ENCODE measurements at regions not wholly inside any gene's neighbourhood (a gene's known extent, or its start where the extent isn't known, plus 50 kb on each side); places are given as distances from the start of the nearest gene placed in this dataset.
"Not testable (repeated sequence)": the region's sequence is repeated elsewhere in the genome, so short reads cannot be mapped to it uniquely, and the experiment has no call there.

DNA sequence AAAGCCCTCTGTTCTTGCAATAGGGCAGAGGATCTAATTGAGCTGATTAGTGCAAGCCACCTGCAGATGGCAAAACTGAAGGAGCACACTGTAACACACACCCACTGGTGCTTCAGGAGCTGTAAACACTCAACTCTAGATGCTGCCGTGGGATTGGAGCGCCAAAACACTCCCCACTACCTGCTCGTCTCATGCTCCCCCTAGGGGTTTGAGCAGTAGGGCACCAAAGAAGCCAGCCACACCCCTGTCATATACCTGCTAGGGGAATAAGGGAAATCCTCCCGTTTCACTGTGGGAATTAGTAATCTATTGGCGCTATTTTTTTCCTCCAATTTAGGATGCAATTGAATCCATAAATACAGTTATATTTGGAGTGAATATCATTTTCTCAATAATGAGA is 360.2 kb downstream of the GLUD2 start:
- DNase-seq (ENCODE audit: low read depth in 2 of 2, low spot score in 1 of 2), result no peak

DNA sequence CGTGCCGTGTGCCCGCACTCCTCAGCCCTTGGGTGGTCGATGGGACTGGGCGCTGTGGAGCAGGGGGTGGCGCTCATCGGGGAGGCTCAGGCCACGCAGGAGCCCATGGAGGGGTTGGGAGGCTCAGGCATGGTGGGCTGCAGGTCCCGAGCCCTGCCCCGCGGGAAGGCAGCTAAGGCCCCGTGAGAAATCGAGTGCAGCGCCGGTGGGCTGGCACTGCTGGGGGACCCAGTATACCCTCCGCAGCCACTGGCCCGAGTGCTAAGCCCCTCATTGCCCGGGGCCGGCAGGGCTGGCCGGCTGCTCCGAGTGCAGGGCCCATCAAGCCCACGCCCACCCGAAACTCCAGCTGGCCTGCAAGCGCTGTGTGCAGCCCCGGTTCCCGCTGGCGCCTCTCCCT is 384.1 kb downstream of the GLUD2 start:
- DNase-seq (ENCODE audit: low read depth in 2 of 2, low spot score in 1 of 2), result not testable (repeated sequence)

DNA sequence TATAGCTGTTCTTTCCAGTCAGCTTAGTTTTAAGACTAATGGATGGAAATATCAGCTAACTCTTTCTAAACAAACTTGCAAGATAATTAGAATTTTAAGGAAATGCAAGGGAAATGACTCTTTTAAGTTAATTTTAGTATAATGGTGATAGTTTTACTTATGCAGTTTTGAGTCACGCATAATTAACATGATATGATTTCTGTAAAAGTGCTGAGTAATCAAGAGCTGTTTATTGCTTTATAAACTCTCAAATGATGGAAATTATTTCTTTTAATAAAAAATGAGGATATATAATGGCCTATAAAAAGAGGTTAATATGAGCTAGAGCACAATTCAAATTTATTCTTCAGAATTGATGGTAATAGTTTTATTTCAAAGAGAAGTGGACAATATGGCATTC is 385.9 kb downstream of the GLUD2 start:
- DNase-seq (ENCODE audit: low read depth in 2 of 2, low spot score in 1 of 2), result no peak

DNA sequence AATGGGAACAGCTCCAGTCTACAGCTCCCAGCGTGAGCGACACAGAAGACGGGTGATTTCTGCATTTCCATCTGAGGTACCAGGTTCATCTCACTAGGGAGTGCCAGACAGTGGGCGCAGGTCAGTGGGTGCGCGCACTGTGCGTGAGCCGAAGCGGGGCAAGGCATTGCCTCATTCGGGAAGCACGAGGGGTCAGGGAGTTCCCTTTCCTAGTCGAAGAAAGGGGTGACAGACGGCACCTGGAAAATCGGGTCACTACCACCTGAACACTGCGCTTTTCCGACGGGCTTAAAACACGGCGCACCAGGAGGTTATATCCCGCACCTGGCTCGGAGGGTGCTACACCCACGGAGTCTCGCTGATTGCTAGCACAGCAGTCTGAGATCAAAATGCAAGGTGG is 390.3 kb downstream of the GLUD2 start:
- DNase-seq (ENCODE audit: low read depth in 2 of 2, low spot score in 1 of 2), result not testable (repeated sequence)

DNA sequence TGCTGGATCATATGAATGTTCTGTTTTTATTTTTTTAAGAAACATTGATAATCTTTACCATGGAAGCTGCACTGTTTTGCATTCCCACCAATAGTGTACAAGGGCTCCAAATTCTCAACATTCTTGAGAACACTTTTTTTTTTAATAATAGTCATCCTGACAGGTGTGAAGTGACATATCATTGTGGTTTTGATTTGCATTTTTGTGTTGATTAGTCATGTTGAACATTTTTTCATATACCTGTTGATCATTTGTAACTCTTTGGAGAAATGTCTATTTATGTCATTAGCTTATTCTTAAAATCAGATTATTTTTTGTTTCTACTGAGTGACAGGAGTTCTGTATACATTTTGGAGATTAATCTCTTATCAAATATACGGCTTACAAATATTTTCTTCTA is 408.5 kb downstream of the GLUD2 start:
- no peak for DNase-seq (ENCODE audit: low read depth in 2 of 2, low spot score in 1 of 2)

DNA sequence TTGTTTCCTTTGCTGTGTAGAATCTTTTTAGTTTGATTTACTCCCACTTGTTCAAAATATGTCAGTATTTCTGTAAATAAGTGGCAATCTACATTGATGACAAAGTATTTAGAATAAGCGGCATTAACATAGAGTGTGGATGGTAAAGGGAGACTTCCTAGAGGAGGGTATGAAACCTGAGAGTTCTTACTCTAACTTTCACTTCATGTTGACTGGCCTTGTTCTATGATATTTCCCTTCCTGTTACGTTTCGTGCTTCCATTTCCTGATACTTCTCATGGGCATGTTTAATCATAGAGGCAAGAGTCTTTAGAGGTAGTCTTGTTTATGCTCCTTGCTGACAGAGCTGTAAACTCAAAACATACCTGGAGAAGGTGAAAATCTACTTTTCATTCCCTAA is 408.9 kb downstream of the GLUD2 start:
- no peak for DNase-seq (ENCODE audit: low read depth in 2 of 2, low spot score in 1 of 2)

DNA sequence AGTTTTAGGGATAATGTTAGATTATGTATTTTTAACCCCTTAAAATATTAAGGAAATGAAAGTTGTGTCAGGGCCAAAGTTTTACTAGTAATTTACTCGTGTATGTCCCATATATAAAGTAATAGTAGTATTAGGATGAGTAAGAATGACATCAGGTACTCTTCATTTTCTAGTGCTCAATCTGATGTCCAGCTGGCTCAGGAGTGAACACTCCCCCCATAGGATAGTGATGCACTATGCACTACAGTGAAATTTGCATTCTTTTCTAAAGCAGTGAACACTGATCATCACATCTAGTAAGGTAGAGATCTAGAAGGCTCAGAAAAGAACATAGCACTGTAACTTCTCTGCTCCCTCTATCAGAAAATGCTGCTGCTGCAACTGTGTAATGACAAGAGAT is 409.7 kb downstream of the GLUD2 start:
- no peak for DNase-seq (ENCODE audit: low read depth in 2 of 2, low spot score in 1 of 2)

DNA sequence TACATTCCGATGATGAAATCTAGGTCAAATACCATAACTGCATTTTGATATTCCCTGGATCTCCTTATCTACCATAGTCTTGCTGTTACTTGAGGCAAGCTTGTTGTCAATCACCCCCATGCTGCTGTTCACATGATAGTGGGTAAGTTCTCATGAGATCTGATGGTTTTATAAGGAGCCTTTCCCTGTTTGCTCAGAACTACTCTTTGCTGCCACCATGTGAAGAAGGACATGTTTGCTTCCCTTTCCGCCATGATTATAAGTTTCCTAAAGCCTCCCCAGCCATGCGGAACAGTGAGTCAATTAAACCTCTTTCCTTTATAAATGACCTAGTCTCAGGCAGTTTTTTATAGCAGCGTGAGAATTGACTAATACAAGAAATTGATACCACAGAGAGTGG is 432.0 kb downstream of the GLUD2 start:
- DNase-seq (ENCODE audit: low read depth in 2 of 2, low spot score in 1 of 2), result no peak

DNA sequence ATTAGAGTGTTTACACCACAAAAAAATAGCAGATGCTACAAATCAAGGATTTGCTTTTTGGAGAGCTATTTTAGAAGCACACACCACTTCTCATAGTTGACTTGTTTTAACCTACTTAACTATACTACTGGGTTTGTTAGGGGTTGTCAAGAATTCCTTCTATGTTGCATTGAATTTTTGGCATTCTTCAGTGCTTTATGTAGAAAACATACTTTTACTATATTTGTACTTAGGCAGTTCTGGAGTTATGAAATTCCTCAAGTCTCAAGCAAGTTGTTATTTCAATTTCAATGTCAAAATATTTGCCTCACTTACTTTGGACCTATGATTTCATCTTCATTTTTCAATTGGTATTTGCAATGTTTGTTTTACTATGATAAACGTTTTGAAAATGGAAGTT is 449.6 kb downstream of the GLUD2 start:
- no peak for DNase-seq (ENCODE audit: low read depth in 2 of 2, low spot score in 1 of 2)

DNA sequence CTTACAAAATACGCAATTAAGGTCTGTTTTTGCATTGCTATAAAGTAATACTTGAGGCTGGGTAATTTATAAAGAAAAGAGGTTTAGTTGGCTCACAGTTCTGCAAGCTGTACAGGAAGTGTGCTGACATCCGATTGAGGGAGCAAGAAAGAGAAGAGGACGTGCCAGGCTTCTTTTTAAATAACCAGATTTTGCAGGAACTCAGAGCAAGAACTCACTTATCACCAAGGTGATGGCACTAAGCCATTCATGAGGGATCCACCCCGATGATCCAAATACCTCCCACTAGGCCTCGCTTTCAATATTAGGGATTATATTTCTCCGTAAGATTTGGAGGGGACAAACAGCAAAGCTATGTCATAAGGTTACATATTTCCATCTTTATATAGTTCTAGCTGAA is 456.7 kb downstream of the GLUD2 start:
- no peak for DNase-seq (ENCODE audit: low read depth in 2 of 2, low spot score in 1 of 2)

DNA sequence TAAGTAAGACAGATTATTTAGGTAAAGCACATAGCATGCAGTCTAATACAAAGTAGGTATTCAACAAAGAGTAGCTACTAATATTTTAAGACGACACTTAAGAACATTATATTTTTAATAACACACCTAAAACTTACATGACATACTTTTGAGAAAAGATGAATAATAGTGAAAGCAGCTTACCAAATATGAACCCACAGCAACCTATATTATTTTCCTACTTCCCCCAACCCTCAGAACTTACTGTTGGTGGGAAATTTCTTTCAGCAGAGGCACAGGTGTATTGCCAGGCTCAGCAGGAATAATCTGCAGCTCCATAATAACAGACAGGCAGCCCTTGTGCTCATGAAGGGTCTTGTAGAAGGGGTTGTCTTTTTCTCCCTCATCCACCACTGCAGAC is 498.9 kb downstream of the GLUD2 start:
- DNase-seq (ENCODE audit: low read depth in 2 of 2, low spot score in 1 of 2), result no peak

DNA sequence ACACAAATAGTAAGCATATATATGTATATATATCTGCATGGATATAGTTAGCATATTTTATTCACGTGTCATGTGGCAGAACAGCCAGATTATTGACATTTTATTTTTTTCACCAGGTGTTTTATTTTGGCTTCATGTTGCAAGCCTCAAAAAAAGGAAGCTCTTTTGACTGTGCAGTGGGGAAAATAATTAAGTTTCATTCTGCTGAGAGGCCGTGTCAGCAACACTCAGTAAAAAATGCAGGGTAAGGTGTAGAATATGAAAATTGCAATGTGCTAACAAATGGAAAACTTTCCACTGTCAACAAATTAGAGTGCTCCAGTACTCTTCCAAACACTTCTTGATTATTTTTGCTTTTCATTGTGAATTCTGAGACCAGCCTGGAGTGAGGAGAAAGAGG is 511.5 kb downstream of the GLUD2 start:
- DNase-seq (ENCODE audit: low read depth in 2 of 2, low spot score in 1 of 2), result no peak

DNA sequence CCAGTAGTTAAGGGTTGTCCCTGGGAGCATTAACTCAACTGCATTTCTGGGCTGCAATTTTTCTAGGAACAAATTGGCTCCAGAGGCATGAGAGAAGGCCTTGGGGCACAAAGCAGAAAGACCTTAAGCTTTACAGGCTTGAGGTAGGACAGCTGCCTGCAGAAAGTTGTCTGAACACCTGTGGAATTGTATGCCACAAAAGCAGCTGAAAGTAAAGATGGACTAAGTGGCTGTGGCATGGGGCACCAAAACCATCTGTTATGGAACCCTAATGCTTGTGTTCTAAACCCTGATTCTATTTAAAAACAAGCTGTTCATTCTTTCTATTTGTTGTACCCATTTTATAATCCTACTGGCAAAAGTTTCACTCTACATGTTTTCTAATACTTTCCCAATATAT is 515.2 kb downstream of the GLUD2 start:
- DNase-seq (ENCODE audit: low read depth in 2 of 2, low spot score in 1 of 2), result no peak

DNA sequence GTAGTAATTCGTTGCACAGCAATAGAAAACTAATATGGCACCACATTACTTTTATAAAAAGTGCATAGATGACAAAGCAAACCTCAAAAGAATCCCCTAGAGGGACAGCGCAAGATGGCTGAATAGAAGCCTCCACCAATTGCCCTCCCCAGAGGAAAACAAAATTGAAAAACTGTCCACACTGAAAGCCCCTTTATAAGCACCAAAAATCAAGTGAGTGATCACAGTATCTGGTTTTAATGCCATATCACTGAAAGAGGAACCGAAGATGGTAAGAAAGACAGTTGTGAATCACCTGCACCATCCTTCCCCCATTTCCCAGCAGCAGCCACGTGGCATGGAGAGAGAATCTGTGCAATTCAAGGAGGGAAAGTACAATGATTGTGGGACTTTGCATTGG is 522.2 kb downstream of the GLUD2 start:
- DNase-seq (ENCODE audit: low read depth in 2 of 2, low spot score in 1 of 2), result no peak

DNA sequence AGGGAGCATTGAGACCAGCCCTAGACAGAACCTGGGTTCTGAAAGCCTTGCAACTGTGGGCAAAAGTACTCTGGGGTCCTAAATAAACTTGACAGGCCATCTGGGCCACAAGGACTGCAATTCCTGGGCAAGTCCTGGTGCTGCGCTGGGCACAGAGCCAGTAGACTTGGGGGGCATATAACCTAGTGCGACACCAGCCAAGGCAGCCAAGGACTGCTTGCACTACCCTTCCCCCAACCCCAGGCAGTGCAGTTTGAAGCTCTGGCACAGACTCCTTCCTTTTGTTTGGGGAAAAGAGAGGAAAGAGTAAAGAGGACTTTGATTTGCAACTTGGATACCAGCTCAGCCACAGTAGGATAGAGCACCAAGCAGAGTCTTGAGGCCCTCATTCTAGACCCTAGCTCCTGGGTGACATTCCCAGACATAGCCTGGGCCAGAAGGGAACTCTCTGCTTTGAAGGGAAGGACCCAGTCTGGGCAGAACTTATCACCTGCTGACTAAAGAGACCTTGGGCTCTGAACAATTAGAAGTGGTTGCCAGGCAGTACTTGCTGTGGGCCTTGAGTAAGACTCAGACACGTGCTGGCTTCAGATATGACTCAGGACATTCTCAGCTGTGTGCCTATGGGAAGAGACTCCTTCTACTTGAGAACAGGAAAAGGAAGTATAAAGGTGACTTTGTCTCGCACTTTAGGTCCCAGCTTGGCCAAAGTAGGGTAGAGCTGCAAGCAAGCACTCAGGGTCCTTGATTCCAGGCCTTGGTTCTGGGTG is 522.8 kb downstream of the GLUD2 start:
- no peak for DNase-seq (ENCODE audit: low read depth in 2 of 2, low spot score in 1 of 2)

DNA sequence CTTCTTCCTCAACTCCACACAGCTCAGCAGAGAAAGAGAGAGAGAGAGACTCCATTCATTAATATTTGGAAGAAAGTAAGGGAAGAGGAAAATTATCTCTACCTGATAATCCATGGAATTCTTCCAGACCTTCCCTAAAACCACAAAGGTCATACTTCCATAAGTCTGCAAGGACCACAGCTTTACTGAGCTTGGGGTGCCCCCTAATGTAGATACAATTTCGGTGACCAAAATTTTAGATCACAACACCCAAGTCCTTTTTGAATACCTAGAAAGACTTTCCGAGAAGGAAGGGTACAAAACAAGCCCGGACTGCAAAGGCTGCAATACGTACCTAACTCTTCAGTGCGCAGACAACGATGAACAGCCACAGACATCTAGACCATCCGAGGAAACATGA is 523.9 kb downstream of the GLUD2 start:
- DNase-seq (ENCODE audit: low read depth in 2 of 2, low spot score in 1 of 2), result no peak

DNA sequence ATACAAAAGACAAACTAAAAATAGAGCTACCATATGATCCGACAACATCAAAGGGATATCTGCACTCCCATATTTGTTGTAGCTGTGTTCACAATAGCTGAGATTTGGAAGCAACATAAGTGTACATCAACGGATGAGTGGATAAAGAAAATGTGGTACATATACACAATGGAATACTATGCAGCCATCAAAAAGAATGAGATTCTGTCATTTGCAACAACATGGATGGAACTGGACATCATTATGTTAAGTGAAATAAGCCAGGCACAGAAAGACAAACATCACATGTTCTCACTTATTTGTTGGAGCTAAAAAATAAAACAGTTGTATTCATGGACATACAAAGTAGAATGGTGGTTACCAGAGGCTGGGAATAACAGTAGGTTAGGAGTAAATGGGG is 527.0 kb downstream of the GLUD2 start:
- DNase-seq (ENCODE audit: low read depth in 2 of 2, low spot score in 1 of 2), result not testable (repeated sequence)

DNA sequence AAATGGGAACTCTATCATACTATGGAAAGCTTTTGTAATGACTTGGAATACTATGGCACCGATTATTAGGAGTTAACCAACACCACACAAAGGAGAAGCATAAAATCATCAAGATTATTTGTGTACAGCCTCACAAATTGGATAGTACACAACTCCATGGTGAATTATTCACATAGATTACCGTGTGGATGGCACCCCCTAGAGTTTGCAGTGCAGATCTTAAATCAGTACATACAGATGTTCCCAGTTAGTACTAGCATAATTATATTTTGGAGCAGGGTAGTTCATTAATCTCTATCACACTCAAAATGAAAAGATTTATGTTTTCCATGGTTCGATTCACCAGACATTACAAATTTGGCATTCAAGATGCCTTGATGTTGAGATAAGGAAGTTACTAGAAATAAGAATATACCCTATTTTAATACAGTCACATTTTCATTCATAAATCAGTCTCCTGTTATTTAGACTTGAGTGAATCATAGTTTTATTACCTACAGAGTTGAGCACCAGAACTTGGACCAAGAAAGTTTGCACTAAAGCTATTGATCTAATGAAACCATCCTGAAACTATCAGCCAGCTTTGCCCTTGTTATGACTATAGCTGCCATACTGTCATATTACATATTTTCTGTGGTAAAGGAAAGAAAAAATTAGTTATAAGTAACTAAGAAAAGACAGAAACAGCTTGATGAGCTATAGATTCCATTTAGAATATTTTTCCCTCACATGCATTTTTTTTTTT is 531.8 kb downstream of the GLUD2 start:
- no peak for DNase-seq (ENCODE audit: low read depth in 2 of 2, low spot score in 1 of 2)

DNA sequence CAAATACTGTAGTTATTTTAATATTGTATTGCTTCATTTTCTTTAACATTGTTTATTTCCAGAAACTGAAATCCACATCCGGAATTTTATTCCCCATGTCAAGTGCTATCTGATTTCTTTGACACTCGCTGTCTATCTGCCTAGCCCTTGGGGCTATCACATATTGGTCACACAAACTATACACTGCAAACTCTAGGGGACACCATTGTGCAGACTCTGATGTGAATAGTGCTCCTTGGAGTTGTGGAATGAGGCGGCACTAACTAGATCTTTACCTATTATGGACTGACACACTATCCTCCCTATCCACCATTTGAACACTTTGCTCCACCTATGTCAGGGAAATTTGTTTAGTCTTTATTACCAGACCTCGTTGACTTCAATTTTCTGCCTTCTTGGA is 534.5 kb downstream of the GLUD2 start:
- no peak for DNase-seq (ENCODE audit: low read depth in 2 of 2, low spot score in 1 of 2)

DNA sequence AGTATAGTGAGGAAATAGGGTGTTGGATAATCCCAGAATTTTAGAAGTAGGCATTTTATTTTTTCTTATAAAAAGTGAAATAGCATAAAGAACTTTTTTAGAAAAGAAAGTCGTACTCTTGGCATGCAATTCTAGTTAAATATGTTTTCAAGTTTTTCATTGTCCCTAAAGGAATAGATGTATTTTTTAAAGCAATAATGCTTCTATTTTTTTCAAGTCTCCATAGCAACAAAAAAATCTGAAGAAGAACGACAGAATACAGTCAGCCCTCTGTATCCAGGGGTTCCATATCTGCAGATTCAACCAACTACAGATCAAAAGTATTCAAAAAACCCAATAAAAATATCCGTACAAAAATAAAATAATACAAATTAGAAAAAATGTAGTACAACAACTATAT is 538.2 kb downstream of the GLUD2 start:
- DNase-seq (ENCODE audit: low read depth in 2 of 2, low spot score in 1 of 2), result no peak

DNA sequence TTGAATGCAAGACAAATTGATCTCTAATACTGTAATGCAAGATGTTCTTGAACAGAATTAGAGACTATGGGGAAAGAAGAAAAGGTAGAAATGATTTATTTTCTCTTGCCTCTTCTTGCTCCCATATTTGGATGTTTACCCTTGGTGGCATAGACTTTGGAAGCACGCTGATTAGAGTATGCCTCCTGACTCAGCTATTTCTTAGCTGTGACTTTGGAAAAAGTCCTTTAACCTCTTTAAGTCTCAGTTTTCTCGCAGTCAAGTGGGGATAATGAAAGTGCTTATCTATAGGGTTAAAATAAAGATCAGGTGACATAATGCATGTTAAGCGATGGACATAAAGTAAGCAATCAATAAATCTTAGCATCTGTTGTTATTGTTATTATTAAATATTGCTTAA is 545.5 kb downstream of the GLUD2 start:
- DNase-seq (ENCODE audit: low read depth in 2 of 2, low spot score in 1 of 2), result no peak

DNA sequence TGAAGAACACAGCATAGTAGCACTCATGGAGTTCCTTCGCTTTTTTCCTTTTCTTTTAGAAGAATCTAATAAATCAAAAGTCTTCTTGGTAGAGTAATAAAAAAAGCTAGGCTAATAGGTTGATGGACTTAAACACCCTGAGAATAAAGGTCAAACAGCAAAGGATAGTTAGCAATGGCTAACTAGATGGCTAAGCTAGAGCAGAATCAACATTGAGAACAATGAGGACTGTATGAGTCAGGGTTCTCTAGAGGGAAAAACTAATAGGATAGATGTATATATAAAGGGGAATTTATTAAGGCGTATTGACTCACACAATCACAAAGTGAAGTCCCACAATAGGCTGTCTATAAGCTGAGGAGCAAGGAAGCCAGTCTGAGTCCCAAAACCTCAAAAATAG is 550.9 kb downstream of the GLUD2 start:
- DNase-seq (ENCODE audit: low read depth in 2 of 2, low spot score in 1 of 2), result no peak

DNA sequence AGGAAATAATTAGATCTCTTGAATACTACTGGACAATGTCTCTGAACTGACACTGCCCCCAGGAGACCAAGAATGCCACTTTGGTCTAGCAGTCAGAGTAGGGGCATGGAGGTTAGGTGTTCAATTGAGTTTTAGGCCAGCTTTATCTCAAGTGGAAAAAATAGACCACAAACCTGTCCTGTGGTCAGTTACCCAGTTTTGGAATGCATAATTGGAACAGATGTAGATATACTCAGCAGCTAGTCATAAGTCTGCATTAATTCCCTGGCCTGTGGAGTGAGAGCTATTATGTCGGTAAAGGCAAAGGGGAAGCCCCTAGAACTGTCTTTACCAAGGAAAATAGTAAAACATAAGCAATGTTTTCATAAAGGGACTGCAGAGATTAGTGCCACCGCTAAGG is 587.7 kb downstream of the GLUD2 start:
- no peak for DNase-seq (ENCODE audit: low read depth in 2 of 2, low spot score in 1 of 2)
